ENCODE measurements at regions not wholly inside any gene's neighbourhood (a gene's known extent, or its start where the extent isn't known, plus 50 kb on each side); places are given as distances from the start of the nearest gene placed in this dataset.

DNA sequence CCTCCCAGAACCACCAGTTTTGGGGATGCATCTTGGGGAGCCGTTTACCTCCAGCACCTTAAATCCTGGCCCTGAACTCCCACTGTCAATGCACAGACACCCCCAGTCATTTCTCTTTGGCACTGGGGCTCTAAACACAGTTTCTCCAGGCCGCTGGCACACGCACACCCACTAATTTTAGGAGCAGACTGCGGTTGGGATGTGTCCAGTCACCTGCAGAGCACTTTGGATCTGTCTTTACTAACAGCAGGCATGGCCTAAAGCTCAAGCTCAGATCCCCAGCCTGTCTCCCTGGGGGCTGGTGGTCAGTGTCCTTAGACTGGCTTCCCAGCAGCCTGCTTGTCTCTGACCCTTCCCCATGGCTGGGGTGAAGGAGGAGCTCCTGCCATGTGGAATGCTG, 49.9 kb downstream of the SYNE3 start:
- Histone ChIP-seq H3K27ac (peak overlapping the region in 2 of 12 donors; percentile 24 to 68), H3K36me3 (peaks cover 0 to 76% (median 7%) of the 10 kb centered on the region in 9 donors), H3K4me3 (no peak overlapping the region), H3K4me1 (peaks cover 2 to 61% (median 30%) of the 10 kb centered on the region in 12 donors), H3K27me3 (no peaks in the 10 kb centered on the region), H3K9me3 (no peaks in the 10 kb centered on the region)
- ATAC-seq (no peak), DNase-seq (peak in 1 of 5 donors; percentile 16)
- WGBS, 4 donors = 40 to 64% (median 51%) methylated on average over 4 of the region's 4 CpGs
- intact Hi-C loops (cut with DNase I) = loop anchor here in 1 of 10 donors (5.0 kb wide), 1 partner anchor 51 kb away; the partner anchor contains the start of gene SYNE3
- TF ChIP-seq, protein P1, sequence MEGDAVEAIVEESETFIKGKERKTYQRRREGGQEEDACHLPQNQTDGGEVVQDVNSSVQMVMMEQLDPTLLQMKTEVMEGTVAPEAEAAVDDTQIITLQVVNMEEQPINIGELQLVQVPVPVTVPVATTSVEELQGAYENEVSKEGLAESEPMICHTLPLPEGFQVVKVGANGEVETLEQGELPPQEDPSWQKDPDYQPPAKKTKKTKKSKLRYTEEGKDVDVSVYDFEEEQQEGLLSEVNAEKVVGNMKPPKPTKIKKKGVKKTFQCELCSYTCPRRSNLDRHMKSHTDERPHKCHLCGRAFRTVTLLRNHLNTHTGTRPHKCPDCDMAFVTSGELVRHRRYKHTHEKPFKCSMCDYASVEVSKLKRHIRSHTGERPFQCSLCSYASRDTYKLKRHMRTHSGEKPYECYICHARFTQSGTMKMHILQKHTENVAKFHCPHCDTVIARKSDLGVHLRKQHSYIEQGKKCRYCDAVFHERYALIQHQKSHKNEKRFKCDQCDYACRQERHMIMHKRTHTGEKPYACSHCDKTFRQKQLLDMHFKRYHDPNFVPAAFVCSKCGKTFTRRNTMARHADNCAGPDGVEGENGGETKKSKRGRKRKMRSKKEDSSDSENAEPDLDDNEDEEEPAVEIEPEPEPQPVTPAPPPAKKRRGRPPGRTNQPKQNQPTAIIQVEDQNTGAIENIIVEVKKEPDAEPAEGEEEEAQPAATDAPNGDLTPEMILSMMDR (IDR thresholded peaks at IDR 0.05) = no peak
- TF ChIP-seq POLR2A (IDR thresholded peaks at IDR 0.05) = no peak

DNA sequence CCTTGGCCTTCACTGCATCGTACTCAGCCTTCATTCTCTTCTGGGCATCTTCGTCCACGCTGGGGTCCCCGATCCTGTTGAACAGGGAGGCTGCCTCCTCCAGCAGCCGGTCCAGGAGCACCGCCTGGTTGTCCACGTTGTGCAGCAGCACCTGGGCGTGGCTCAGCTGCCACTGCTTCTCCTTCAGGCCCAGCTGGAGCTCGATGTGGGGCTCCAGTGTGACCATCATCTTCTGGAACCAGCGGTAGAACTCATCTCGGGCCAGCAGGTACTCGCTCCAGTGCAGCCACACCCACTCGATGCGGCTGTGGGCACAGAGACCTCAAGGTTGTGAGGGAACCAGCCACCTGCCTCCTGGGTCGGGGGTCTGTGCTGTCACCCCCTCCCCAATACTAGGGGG, 50.5 kb downstream of the SYNE3 start:
- no peak overlapping the region for H3K27ac ChIP-seq
- no peak for DNase-seq
- no peaks in the 10 kb centered on the region for H3K9me3 ChIP-seq
- peaks cover 0 to 74% (median 7%) of the 10 kb centered on the region in 9 donors for H3K36me3 ChIP-seq
- peaks cover 2 to 57% (median 24%) of the 10 kb centered on the region in 12 donors for H3K4me1 ChIP-seq
- no peak for TF ChIP-seq POLR2A (IDR thresholded peaks at IDR 0.05)
- TF ChIP-seq, protein P1 (IDR thresholded peaks at IDR 0.05) = no peak
- ATAC-seq = no peak
- H3K4me3 ChIP-seq = no peak overlapping the region
- intact Hi-C loops (cut with DNase I) = loop anchor here in 1 of 10 donors (5.0 kb wide), 1 partner anchor 51 kb away; the partner anchor contains the start of gene SYNE3
- no peaks in the 10 kb centered on the region for H3K27me3 ChIP-seq
- WGBS, 4 donors = 93 to 96% (median 94%) methylated on average over 14 to 15 of the region's 15 CpGs

DNA sequence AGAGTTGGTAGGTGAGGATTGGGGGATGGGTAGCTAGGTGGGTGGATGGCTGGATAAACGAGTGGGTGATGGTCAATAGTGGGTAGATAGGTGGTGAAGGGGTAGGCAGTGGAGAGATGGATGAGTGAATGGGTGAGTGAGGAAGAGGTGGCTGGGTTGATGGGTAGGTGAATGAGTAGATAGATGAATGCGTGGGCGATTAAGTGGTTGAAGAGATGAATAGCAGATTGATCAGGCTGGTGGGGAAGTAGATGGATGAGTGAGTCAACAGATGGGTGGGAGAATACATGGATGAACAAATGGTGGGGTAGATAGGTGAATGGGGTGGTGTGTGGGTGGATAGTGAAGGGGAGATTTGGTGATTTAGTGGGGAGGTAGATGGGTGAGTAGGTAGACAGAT, 51.1 kb downstream of the SYNE3 start:
- no peaks in the 10 kb centered on the region for H3K27me3 ChIP-seq
- peaks cover 2 to 59% (median 25%) of the 10 kb centered on the region in 12 donors for H3K4me1 ChIP-seq
- DNase-seq = no peak
- intact Hi-C loops (cut with DNase I) = loop anchor here in 1 of 10 donors (5.0 kb wide), 1 partner anchor 52 kb away; the partner anchor contains the start of gene SYNE3
- peaks cover 0 to 80% (median 7%) of the 10 kb centered on the region in 9 donors for H3K36me3 ChIP-seq
- no peak overlapping the region for H3K27ac ChIP-seq
- 61 to 96% (median 78%) methylated on average over 3 of the region's 3 CpGs for WGBS, 4 donors
- H3K9me3 ChIP-seq = no peaks in the 10 kb centered on the region
- ATAC-seq = no peak
- H3K4me3 ChIP-seq = no peak overlapping the region
- no peak for TF ChIP-seq POLR2A (IDR thresholded peaks at IDR 0.05)
- TF ChIP-seq, protein P1 (IDR thresholded peaks at IDR 0.05) = no peak

DNA sequence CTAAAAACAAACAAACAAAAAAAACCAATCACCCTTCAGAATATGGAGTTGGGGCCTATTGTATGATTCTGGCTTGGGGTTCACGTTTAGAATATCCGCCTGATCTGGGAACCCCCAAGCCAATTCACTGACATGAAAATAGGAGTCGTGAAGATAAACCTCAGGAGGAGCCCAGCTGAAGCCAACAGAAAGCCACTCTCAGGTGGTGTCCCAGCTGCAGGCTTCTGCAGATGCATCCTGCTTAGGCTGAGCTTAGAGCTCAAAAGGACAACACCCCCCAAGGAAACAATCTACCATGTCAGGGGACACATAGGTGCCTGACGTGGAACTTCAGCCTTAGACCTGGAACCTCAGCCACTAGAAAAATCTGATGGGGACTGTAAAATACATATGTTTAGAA, 51.9 kb downstream of the SYNE3 start:
- H3K4me1 ChIP-seq = peaks cover 2 to 59% (median 25%) of the 10 kb centered on the region in 12 donors
- TF ChIP-seq, protein P1 (IDR thresholded peaks at IDR 0.05) = no peak
- TF ChIP-seq POLR2A (IDR thresholded peaks at IDR 0.05) = no peak
- 76 to 82% (median 79%) methylated on average over 4 of the region's 4 CpGs for WGBS, 4 donors
- intact Hi-C loops (cut with DNase I) = no loop called here
- ATAC-seq (no peak), DNase-seq (no peak)
- no peaks in the 10 kb centered on the region for H3K27me3 ChIP-seq
- H3K9me3 ChIP-seq = no peaks in the 10 kb centered on the region
- no peak overlapping the region for H3K4me3 ChIP-seq
- H3K36me3 ChIP-seq = peaks cover 0 to 75% (median 7%) of the 10 kb centered on the region in 9 donors
- no peak overlapping the region for H3K27ac ChIP-seq
